ENCODE measurements at regions not wholly inside any gene's neighbourhood (a gene's known extent, or its start where the extent isn't known, plus 50 kb on each side); places are given as distances from the start of the nearest gene placed in this dataset.
A peak's percentile ranks its signal among the peaks of the same experiment; 100 is the strongest.

- intact Hi-C loops (cut with DNase I) = no loop called here
- DNase-seq (ENCODE audit: low spot score) = no peak
These were observed 315.0 kb upstream of the LRRC7 start for GRCh38 chr1:69252696-69253095.

- DNase-seq (ENCODE audit: low spot score) = no peak
- intact Hi-C loops (cut with DNase I) = no loop called here
These were observed 311.7 kb upstream of the LRRC7 start for GRCh38 chr1:69256036-69256435.

- DNase-seq (ENCODE audit: low spot score) = no peak
- intact Hi-C loops (cut with DNase I) = no loop called here
These were observed 308.9 kb upstream of the LRRC7 start for GRCh38 chr1:69258842-69259241.

- intact Hi-C loops (cut with DNase I) = no loop called here
- no peak for DNase-seq (ENCODE audit: low spot score)
These were observed 303.8 kb upstream of the LRRC7 start for GRCh38 chr1:69263921-69264391.

GRCh38 chr1:69269491-69269890 is 298.2 kb upstream of the LRRC7 start:
- intact Hi-C loops (cut with DNase I) = no loop called here
- no peak for DNase-seq (ENCODE audit: low spot score)

GRCh38 chr1:69271587-69272125 is 296.1 kb upstream of the LRRC7 start:
- DNase-seq (ENCODE audit: low spot score) = no peak
- intact Hi-C loops (cut with DNase I) = no loop called here

GRCh38 chr1:69272684-69273083 is 295.0 kb upstream of the LRRC7 start:
- intact Hi-C loops (cut with DNase I) = no loop called here
- no peak for DNase-seq (ENCODE audit: low spot score)

- intact Hi-C loops (cut with DNase I) = no loop called here
- no peak for DNase-seq (ENCODE audit: low spot score)
These were observed 288.8 kb upstream of the LRRC7 start for GRCh38 chr1:69278923-69279322.

- intact Hi-C loops (cut with DNase I) = no loop called here
These were observed 284.2 kb upstream of the LRRC7 start for GRCh38 chr1:69283516-69283915.

GRCh38 chr1:69284508-69284907 is 283.2 kb upstream of the LRRC7 start:
- DNase-seq (ENCODE audit: low spot score) = no peak
- intact Hi-C loops (cut with DNase I) = no loop called here

More at GRCh38 chr1:69283516-69283915, 284.2 kb upstream of the LRRC7 start:
- no peak for DNase-seq (ENCODE audit: low spot score)

- DNase-seq (ENCODE audit: low spot score) = no peak
These were observed 279.3 kb upstream of the LRRC7 start for GRCh38 chr1:69288416-69288815.

GRCh38 chr1:69290291-69290690 is 277.4 kb upstream of the LRRC7 start:
- no peak for DNase-seq (ENCODE audit: low spot score)
- intact Hi-C loops (cut with DNase I) = no loop called here

More at GRCh38 chr1:69288416-69288815, 279.3 kb upstream of the LRRC7 start:
- intact Hi-C loops (cut with DNase I) = no loop called here

GRCh38 chr1:69291541-69291940 is 276.2 kb upstream of the LRRC7 start:
- DNase-seq (ENCODE audit: low spot score) = no peak
- intact Hi-C loops (cut with DNase I) = no loop called here

- intact Hi-C loops (cut with DNase I) = no loop called here
- no peak for DNase-seq (ENCODE audit: low spot score)
These were observed 274.9 kb upstream of the LRRC7 start for GRCh38 chr1:69292833-69293232.

GRCh38 chr1:69294171-69294570 is 273.6 kb upstream of the LRRC7 start:
- intact Hi-C loops (cut with DNase I) = no loop called here
- no peak for DNase-seq (ENCODE audit: low spot score)

GRCh38 chr1:69295265-69295664 is 272.5 kb upstream of the LRRC7 start:
- no peak for DNase-seq (ENCODE audit: low spot score)
- intact Hi-C loops (cut with DNase I) = no loop called here

GRCh38 chr1:69305621-69306020 is 262.1 kb upstream of the LRRC7 start:
- no peak for DNase-seq (ENCODE audit: low spot score)
- intact Hi-C loops (cut with DNase I) = no loop called here

- peak; percentile 72 for DNase-seq (ENCODE audit: low spot score)
- intact Hi-C loops (cut with DNase I) = no loop called here
These were observed 255.5 kb upstream of the LRRC7 start for GRCh38 chr1:69312055-69312732.

GRCh38 chr1:69313118-69313517 is 254.6 kb upstream of the LRRC7 start:
- DNase-seq (ENCODE audit: low spot score) = no peak
- intact Hi-C loops (cut with DNase I) = no loop called here

GRCh38 chr1:69315416-69315815 is 252.3 kb upstream of the LRRC7 start:
- intact Hi-C loops (cut with DNase I) = no loop called here
- no peak for DNase-seq (ENCODE audit: low spot score)

- no peak for DNase-seq (ENCODE audit: low spot score)
- intact Hi-C loops (cut with DNase I) = no loop called here
These were observed 251.9 kb upstream of the LRRC7 start for GRCh38 chr1:69315823-69316222.

- DNase-seq (ENCODE audit: low spot score) = no peak
- intact Hi-C loops (cut with DNase I) = no loop called here
These were observed 248.4 kb upstream of the LRRC7 start for GRCh38 chr1:69319287-69319686.

Measured in cardiac septum (tissue), 1 donor.